ENCODE measurements at regions not wholly inside any gene's neighbourhood (a gene's known extent, or its start where the extent isn't known, plus 50 kb on each side); places are given as distances from the start of the nearest gene placed in this dataset.

DNA sequence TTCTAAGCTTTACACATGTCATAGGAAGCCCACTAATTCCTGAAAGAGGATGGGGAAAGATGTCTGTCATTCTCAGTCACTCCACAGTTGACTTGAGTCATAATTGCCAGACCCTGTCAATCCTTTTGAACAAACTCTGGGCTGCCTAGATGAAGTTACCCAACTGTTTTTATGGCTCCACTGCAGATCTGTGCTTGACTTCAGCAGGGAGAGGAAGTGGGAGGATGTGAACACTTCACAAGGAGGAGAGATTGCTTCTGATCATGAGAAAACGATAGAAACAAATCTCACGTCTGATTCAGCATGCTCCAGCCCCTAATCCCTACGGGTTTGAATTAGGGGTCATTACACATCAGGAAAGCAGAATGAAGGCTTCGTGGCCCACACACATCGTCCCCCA, 596.6 kb upstream of the CELF2 start:
- H3K27me3 ChIP-seq (ENCODE audit: control insufficient read depth, extremely low read depth, insufficient read depth, low read length), result no peaks in the 10 kb centered on the region
- DNase-seq (ENCODE audit: low read depth, low spot score) (no peak), FAIRE-seq (no peak)
- H3K36me3 ChIP-seq (ENCODE audit: control insufficient read depth in 2 of 2, extremely low read depth in 1 of 2, insufficient read depth in 2 of 2, low read length in 2 of 2), result no peaks in the 10 kb centered on the region
- no peaks in the 10 kb centered on the region for H3K4me1 ChIP-seq (ENCODE audit: control insufficient read depth, extremely low read depth, insufficient read depth, low read length)
- no peaks in the 10 kb centered on the region for H3K79me2 ChIP-seq (ENCODE audit: control insufficient read depth, insufficient read depth, low read length)
- TF ChIP-seq EZH2 (IDR thresholded peaks at IDR 0.05; ENCODE audit: low read length), result no peak
- TF ChIP-seq, protein P1, sequence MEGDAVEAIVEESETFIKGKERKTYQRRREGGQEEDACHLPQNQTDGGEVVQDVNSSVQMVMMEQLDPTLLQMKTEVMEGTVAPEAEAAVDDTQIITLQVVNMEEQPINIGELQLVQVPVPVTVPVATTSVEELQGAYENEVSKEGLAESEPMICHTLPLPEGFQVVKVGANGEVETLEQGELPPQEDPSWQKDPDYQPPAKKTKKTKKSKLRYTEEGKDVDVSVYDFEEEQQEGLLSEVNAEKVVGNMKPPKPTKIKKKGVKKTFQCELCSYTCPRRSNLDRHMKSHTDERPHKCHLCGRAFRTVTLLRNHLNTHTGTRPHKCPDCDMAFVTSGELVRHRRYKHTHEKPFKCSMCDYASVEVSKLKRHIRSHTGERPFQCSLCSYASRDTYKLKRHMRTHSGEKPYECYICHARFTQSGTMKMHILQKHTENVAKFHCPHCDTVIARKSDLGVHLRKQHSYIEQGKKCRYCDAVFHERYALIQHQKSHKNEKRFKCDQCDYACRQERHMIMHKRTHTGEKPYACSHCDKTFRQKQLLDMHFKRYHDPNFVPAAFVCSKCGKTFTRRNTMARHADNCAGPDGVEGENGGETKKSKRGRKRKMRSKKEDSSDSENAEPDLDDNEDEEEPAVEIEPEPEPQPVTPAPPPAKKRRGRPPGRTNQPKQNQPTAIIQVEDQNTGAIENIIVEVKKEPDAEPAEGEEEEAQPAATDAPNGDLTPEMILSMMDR (optimal IDR thresholded peaks at IDR 0.05 in 1 of 3, IDR thresholded peaks at IDR 0.05 in 1 of 3, conservative IDR thresholded peaks at IDR 0.05 in 1 of 3; ENCODE audit: extremely low read depth in 1 of 3, insufficient read depth in 2 of 3, low read length in 3 of 3), result no peak
- no peak overlapping the region for H3K4me3 ChIP-seq (ENCODE audit: control insufficient read depth in 2 of 3, extremely low read depth in 1 of 3, insufficient read depth in 2 of 3, low read depth in 1 of 3, low read length in 3 of 3)
- no peaks in the 10 kb centered on the region for H3K9me3 ChIP-seq (ENCODE audit: control insufficient read depth, low read depth, low read length)
- no peak overlapping the region for H3K4me2 ChIP-seq (ENCODE audit: control insufficient read depth, extremely low read depth, insufficient read depth, low read depth, low read length)
- H4K20me1 ChIP-seq (ENCODE audit: control insufficient read depth, extremely low read depth, insufficient read depth, low read length), result no peaks in the 10 kb centered on the region
- no peak overlapping the region for H2AFZ ChIP-seq (ENCODE audit: control insufficient read depth, low read length)
- dilution Hi-C loops (cut with MboI; ENCODE audit: extremely low pct_ligation_motif_present, low sequenced_read_pairs), result no loop called here
- H3K9me1 ChIP-seq (ENCODE audit: control insufficient read depth, extremely low read depth, insufficient read depth, low read length), result no peaks in the 10 kb centered on the region
- H3K9ac ChIP-seq (ENCODE audit: control insufficient read depth, extremely low read depth, insufficient read depth, low read length), result no peak overlapping the region
- H3K27ac ChIP-seq (ENCODE audit: control insufficient read depth, insufficient read depth, low read length), result no peak overlapping the region

DNA sequence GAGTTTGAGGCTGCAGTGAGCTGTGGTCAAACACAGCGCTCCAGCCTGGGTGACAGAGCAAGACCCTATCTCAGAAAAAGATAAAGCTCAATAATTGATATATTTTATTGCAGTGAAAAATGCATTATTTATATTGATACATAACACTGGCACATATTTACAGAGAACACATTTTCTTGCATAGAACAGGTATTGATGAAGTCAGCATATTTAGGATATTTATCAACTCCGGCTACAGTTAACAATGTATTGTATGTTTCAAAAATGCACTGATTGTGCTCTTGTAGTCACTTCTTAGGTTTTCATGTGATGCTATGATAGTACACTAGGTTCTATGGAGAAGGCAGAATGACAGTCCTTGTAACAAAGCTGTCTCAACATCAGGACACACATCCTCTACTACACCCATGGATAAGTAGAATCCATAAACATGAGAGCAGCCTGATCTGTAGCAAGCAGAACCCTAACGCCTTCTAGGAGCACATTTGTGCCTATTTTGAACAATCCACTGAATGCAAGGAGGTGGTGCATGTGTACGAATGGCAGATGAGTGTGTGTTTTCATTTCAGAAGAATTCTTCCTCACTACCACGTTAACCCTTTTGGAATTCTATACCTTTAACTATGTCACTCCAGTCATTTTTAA, 586.1 kb upstream of the CELF2 start:
- FAIRE-seq, result no peak
- H3K9ac ChIP-seq (ENCODE audit: control insufficient read depth, extremely low read depth, insufficient read depth, low read length), result no peak overlapping the region
- H3K79me2 ChIP-seq (ENCODE audit: control insufficient read depth, insufficient read depth, low read length), result no peaks in the 10 kb centered on the region

More for the DNA sequence above, 586.1 kb upstream of the CELF2 start:
- no peak overlapping the region for H3K4me2 ChIP-seq (ENCODE audit: control insufficient read depth, extremely low read depth, insufficient read depth, low read depth, low read length)
- H4K20me1 ChIP-seq (ENCODE audit: control insufficient read depth, extremely low read depth, insufficient read depth, low read length), result no peaks in the 10 kb centered on the region
- H3K27ac ChIP-seq (ENCODE audit: control insufficient read depth, insufficient read depth, low read length), result no peak overlapping the region
- no peaks in the 10 kb centered on the region for H3K36me3 ChIP-seq (ENCODE audit: control insufficient read depth in 2 of 2, extremely low read depth in 1 of 2, insufficient read depth in 2 of 2, low read length in 2 of 2)
- no peaks in the 10 kb centered on the region for H3K4me1 ChIP-seq (ENCODE audit: control insufficient read depth, extremely low read depth, insufficient read depth, low read length)
- no peaks in the 10 kb centered on the region for H3K27me3 ChIP-seq (ENCODE audit: control insufficient read depth, extremely low read depth, insufficient read depth, low read length)
- H2AFZ ChIP-seq (ENCODE audit: control insufficient read depth, low read length), result no peak overlapping the region
- no peak for DNase-seq (ENCODE audit: low read depth, low spot score)
- H3K9me1 ChIP-seq (ENCODE audit: control insufficient read depth, extremely low read depth, insufficient read depth, low read length), result no peaks in the 10 kb centered on the region
- H3K4me3 ChIP-seq (ENCODE audit: control insufficient read depth in 2 of 3, extremely low read depth in 1 of 3, insufficient read depth in 2 of 3, low read depth in 1 of 3, low read length in 3 of 3), result no peak overlapping the region
- dilution Hi-C loops (cut with MboI; ENCODE audit: extremely low pct_ligation_motif_present, low sequenced_read_pairs), result no loop called here
- TF ChIP-seq, protein P1 (optimal IDR thresholded peaks at IDR 0.05 in 1 of 3, IDR thresholded peaks at IDR 0.05 in 1 of 3, conservative IDR thresholded peaks at IDR 0.05 in 1 of 3; ENCODE audit: extremely low read depth in 1 of 3, insufficient read depth in 2 of 3, low read length in 3 of 3), result no peak
- no peak for TF ChIP-seq EZH2 (IDR thresholded peaks at IDR 0.05; ENCODE audit: low read length)
- no peaks in the 10 kb centered on the region for H3K9me3 ChIP-seq (ENCODE audit: control insufficient read depth, low read depth, low read length)
